Mesodermal cell (in vitro differentiated cells): ENCODE measurements at regions not wholly inside any gene's neighbourhood (a gene's known extent, or its start where the extent isn't known, plus 50 kb on each side); places are given as distances from the start of the nearest gene placed in this dataset.

Source experiments
- H3K27ac ChIP-seq: 2 replicates; pipeline ENCODE4 v1.7.0; 2013; ENCODE audit warnings: mild to moderate bottlenecking, low read depth, low read length, moderate library complexity; ENCODE audit not compliant: severe bottlenecking
- H3K36me3 ChIP-seq: 2 replicates; pipeline ENCODE4 v1.7.1; 2013; ENCODE audit warnings: mild to moderate bottlenecking, low read length, moderate library complexity; ENCODE audit not compliant: control insufficient read depth, insufficient read depth
- H3K4me1 ChIP-seq: one replicate; pipeline ENCODE4 v1.7.1; 2013; ENCODE audit warnings: mild to moderate bottlenecking, low read length; ENCODE audit not compliant: insufficient read depth, control insufficient read depth, poor library complexity, severe bottlenecking
- H3K4me3 ChIP-seq: 2 replicates; pipeline ENCODE4 v1.7.0; 2013; ENCODE audit warnings: low read length, control low read depth, mild to moderate bottlenecking; ENCODE audit not compliant: insufficient read depth, poor library complexity, severe bottlenecking; ENCODE audit errors: extremely low read depth
- H3K9me3 ChIP-seq: 2 replicates; pipeline ENCODE4 v1.7.1; 2013; ENCODE audit warnings: mild to moderate bottlenecking, low read length, moderate library complexity; ENCODE audit not compliant: control insufficient read depth
- WGBS, 2 experiments: methylation state at CpG; one replicate each; pipeline ENCODE4 v1.1.5; 2013; ENCODE audit warnings: missing lambda C conversion rate in 2 of 2; ENCODE audit not compliant: insufficient coverage in 2 of 2; 5-methylcytosine and 5-hydroxymethylcytosine counted together

GRCh38 chr9:12185856-12186255 lies 507.3 kb upstream of the TYRP1 start:
- no peaks in the 10 kb centered on the region for H3K36me3 ChIP-seq
- H3K27ac ChIP-seq: no peak overlapping the region
- no peaks in the 10 kb centered on the region for H3K9me3 ChIP-seq
- 84% methylated on average over 2 of the region's 6 CpGs; no CpG with 5 or more reads in 1 of the 2 experiments for WGBS, 2 experiments
- no peaks in the 10 kb centered on the region for H3K4me1 ChIP-seq
- H3K4me3 ChIP-seq: no peak overlapping the region

- H3K9me3 ChIP-seq: no peaks in the 10 kb centered on the region
- no peak overlapping the region for H3K4me3 ChIP-seq
- 100% methylated on average over 1 of the region's 2 CpGs for WGBS, 2 experiments
- H3K36me3 ChIP-seq: no peaks in the 10 kb centered on the region
- H3K4me1 ChIP-seq: no peaks in the 10 kb centered on the region
- no peak overlapping the region for H3K27ac ChIP-seq
Observed at GRCh38 chr9:12191630-12192029, 501.6 kb upstream of the TYRP1 start.

DNA sequence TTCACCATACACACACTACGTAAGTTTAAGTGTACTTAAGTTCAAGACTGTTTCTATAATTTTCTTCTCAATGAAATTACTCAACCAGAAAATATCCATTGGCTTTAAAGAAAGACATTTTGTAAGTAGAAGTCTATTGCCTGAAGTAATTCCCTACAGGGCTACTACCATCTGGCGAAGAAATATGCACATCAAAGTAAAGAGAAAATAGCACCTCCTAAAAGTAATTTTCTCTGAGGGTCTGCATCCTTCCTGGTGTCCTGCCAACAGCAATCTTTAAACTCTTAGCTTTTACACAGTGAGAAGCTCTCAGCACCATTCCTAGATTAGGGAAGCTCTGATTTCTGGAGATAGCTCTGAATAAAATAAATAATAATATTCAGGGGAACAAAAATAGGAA lies 498.5 kb upstream of the TYRP1 start:
- H3K9me3 ChIP-seq: no peaks in the 10 kb centered on the region

DNA sequence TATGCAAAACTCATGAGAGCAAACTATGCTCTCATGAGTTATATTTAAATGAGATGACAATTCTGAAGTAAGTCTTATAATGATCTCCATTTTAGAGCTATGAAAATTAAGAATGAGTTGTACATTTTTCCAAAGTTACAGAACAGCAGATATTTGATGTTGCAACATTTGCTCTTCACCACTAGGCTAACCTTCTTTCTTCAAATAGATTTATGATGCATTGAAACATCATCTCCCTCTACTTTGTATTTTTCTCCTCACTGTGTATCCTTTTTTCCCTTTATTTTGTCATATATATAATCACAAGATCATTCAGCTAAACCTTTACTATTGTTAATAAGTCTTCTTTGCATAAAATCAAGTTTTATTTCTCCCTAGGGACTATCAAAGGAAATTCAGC lies 497.7 kb upstream of the TYRP1 start:
- H3K9me3 ChIP-seq: no peaks in the 10 kb centered on the region

More for the DNA sequence above, 498.5 kb upstream of the TYRP1 start:
- H3K36me3 ChIP-seq: no peaks in the 10 kb centered on the region
- no peak overlapping the region for H3K4me3 ChIP-seq
- H3K4me1 ChIP-seq: no peaks in the 10 kb centered on the region
- no peak overlapping the region for H3K27ac ChIP-seq
- WGBS, 2 experiments: no CpG with 5 or more reads among the region's 2 CpGs

DNA sequence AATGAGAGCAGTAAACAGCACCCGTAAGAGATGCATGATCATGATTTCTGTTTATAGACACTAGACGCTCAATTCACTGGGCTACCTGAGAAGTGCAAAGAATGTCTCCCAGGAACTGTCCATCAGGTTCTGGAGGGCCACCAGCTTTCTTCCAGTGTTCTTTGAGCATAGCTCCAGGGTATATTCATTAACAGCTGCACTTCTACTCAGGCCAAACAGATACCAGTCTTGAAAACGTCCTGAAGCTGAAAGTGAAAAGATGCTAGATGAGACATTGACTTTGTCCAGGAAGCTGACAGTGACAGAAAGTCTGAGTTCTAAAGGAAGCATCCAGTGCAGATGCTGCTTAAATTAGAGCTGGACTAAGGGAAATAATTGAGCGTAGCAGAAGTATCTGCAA lies 488.7 kb upstream of the TYRP1 start:
- no peak overlapping the region for H3K27ac ChIP-seq
- H3K4me3 ChIP-seq: no peak overlapping the region
- no peaks in the 10 kb centered on the region for H3K9me3 ChIP-seq
- H3K36me3 ChIP-seq: no peaks in the 10 kb centered on the region
- peaks cover 10% of the 10 kb centered on the region for H3K4me1 ChIP-seq
- 57 to 64% methylated on average over 3 of the region's 4 CpGs for WGBS, 2 experiments

More for the DNA sequence above, 497.7 kb upstream of the TYRP1 start:
- peaks cover 3% of the 10 kb centered on the region for H3K4me1 ChIP-seq
- H3K36me3 ChIP-seq: no peaks in the 10 kb centered on the region
- H3K4me3 ChIP-seq: no peak overlapping the region
- H3K27ac ChIP-seq: no peak overlapping the region

DNA sequence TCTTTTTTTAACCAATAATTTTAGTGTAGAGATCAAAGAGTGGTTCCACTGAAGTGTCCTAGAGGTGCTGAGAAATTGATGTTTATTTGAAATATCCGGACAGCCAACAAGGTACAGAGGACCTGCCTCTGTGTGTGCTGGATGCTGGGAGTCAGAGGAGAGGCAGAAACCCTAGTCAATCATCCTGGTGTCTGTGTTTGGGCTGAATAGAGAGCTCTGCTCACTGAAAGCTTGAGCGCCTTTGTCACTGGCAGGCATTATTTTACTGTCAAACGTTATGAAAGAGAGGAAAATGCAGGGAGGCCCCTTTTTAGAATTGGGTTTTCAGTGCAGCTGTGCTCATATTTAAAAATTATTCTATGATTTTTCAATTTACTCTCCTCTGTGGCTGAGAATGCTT lies 480.3 kb upstream of the TYRP1 start:
- no peak overlapping the region for H3K27ac ChIP-seq
- WGBS, 2 experiments: 30 to 43% methylated on average over 2 of the region's 3 CpGs
- H3K9me3 ChIP-seq: no peaks in the 10 kb centered on the region
- H3K4me3 ChIP-seq: no peak overlapping the region
- H3K36me3 ChIP-seq: no peaks in the 10 kb centered on the region
- H3K4me1 ChIP-seq: no peaks in the 10 kb centered on the region

GRCh38 chr9:12221470-12221869 lies 471.7 kb upstream of the TYRP1 start:
- no peaks in the 10 kb centered on the region for H3K9me3 ChIP-seq
- no peak overlapping the region for H3K4me3 ChIP-seq
- H3K4me1 ChIP-seq: no peaks in the 10 kb centered on the region
- no peaks in the 10 kb centered on the region for H3K36me3 ChIP-seq
- H3K27ac ChIP-seq: no peak overlapping the region
- WGBS, 2 experiments: 80% methylated on average over 1 of the region's 1 CpG; no CpG with 5 or more reads in 1 of the 2 experiments

GRCh38 chr9:12224449-12224848 lies 468.7 kb upstream of the TYRP1 start:
- Histone ChIP-seq H3K4me1 (no peaks in the 10 kb centered on the region), H3K4me3 (no peak overlapping the region), H3K36me3 (no peaks in the 10 kb centered on the region), H3K9me3 (no peaks in the 10 kb centered on the region), H3K27ac (no peak overlapping the region)
- WGBS, 2 experiments: no CpG with 5 or more reads among the region's 4 CpGs

- no peaks in the 10 kb centered on the region for H3K36me3 ChIP-seq
- H3K9me3 ChIP-seq: peaks cover 15% of the 10 kb centered on the region
- 100% methylated on average over 1 of the region's 1 CpG for WGBS, 2 experiments
- no peak overlapping the region for H3K27ac ChIP-seq
- no peaks in the 10 kb centered on the region for H3K4me1 ChIP-seq
- no peak overlapping the region for H3K4me3 ChIP-seq
Observed at GRCh38 chr9:12230708-12231107, 462.5 kb upstream of the TYRP1 start.

GRCh38 chr9:12231832-12232231 lies 461.4 kb upstream of the TYRP1 start:
- no peaks in the 10 kb centered on the region for H3K4me1 ChIP-seq
- no peaks in the 10 kb centered on the region for H3K36me3 ChIP-seq
- no peak overlapping the region for H3K4me3 ChIP-seq
- H3K9me3 ChIP-seq: peaks cover 15% of the 10 kb centered on the region
- no peak overlapping the region for H3K27ac ChIP-seq

GRCh38 chr9:12232836-12233235 lies 460.3 kb upstream of the TYRP1 start:
- H3K9me3 ChIP-seq: peaks cover 15% of the 10 kb centered on the region
- H3K27ac ChIP-seq: no peak overlapping the region
- H3K36me3 ChIP-seq: no peaks in the 10 kb centered on the region
- WGBS, 2 experiments: 100% methylated on average over 1 of the region's 3 CpGs; no CpG with 5 or more reads in 1 of the 2 experiments
- no peak overlapping the region for H3K4me3 ChIP-seq
- no peaks in the 10 kb centered on the region for H3K4me1 ChIP-seq

DNA sequence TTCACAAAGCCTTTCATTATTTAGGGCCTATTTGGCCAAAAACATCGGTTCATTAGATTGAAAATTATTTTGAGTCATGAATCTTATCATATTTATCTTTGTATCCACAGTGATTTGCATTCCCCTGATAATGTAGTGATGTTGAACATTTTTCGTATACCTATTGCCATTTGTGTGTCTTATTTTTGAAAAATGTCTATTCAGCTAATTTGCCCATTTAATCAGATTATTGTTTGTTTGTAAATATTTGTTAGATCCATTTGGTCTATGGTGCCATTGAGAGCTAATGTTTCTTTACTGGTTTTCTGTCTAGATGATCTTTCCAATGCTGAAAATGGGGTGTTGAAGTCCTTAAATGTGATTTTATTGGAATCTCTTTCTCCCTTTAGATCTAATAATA lies 439.2 kb upstream of the TYRP1 start:
- Histone ChIP-seq H3K4me3 (no peak overlapping the region), H3K27ac (no peak overlapping the region), H3K9me3 (peaks cover 9% of the 10 kb centered on the region), H3K4me1 (no peaks in the 10 kb centered on the region), H3K36me3 (no peaks in the 10 kb centered on the region)
- no CpG with 5 or more reads among the region's 2 CpGs for WGBS, 2 experiments
